Astrocyte (in vitro differentiated cells and primary cell): ENCODE measurements at regions not wholly inside any gene's neighbourhood (a gene's known extent, or its start where the extent isn't known, plus 50 kb on each side); places are given as distances from the start of the nearest gene placed in this dataset.

Source experiments
- DNase-seq: peaks from one replicate; pipeline ENCODE4 v3.0.0-alpha.2; 2010; ENCODE audit warnings: low read depth
- FAIRE-seq: peaks from 2 replicates; lab custom pipeline; 2011; peaks lifted over from hg19 to GRCh38; lab: Jason Lieb, UNC
- H2AFZ ChIP-seq: 2 replicates; pipeline ENCODE4 v1.6.0; 2012; ENCODE audit warnings: low read depth, low read length, inconsistent platforms
- H3K27ac ChIP-seq: 2 replicates; pipeline ENCODE4 v1.5.1; 2011; ENCODE audit warnings: low read depth, low read length, inconsistent platforms
- H3K27me3 ChIP-seq: 2 replicates; pipeline ENCODE4 v1.6.0; 2011; ENCODE audit warnings: low read length, inconsistent platforms; ENCODE audit not compliant: insufficient read depth
- H3K36me3 ChIP-seq: 2 replicates; pipeline ENCODE4 v1.5.1; 2011; ENCODE audit warnings: low read length, inconsistent platforms; ENCODE audit not compliant: insufficient read depth
- H3K4me1 ChIP-seq: 2 replicates; pipeline ENCODE4 v1.5.1; 2011; ENCODE audit warnings: low read length, inconsistent platforms; ENCODE audit not compliant: insufficient read depth
- H3K4me2 ChIP-seq: 2 replicates; pipeline ENCODE4 v1.6.0; 2012; ENCODE audit warnings: low read length, inconsistent platforms
- H3K4me3 ChIP-seq: 2 replicates; pipeline ENCODE4 v1.5.1; 2011; ENCODE audit warnings: low read depth, mild to moderate bottlenecking, low read length, inconsistent platforms; ENCODE audit not compliant: insufficient read depth
- H3K79me2 ChIP-seq: 2 replicates; pipeline ENCODE4 v1.6.0; 2012; ENCODE audit warnings: mild to moderate bottlenecking, low read length, inconsistent platforms; ENCODE audit not compliant: insufficient read depth
- H3K9ac ChIP-seq: 2 replicates; pipeline ENCODE4 v1.6.0; 2012; ENCODE audit warnings: mild to moderate bottlenecking, low read length, inconsistent platforms
- H3K9me3 ChIP-seq: 2 replicates; pipeline ENCODE4 v1.5.1; 2012; ENCODE audit warnings: low read depth, mild to moderate bottlenecking, low read length, inconsistent platforms; ENCODE audit not compliant: insufficient read depth
- H4K20me1 ChIP-seq: 2 replicates; pipeline ENCODE4 v1.6.0; 2012; ENCODE audit warnings: low read length, inconsistent platforms; ENCODE audit not compliant: insufficient read depth
- H3K27ac Mint-ChIP-seq: one replicate; pipeline ENCODE4 v1.8.0; 2021; ENCODE audit warnings: mild to moderate bottlenecking, mixed read lengths; ENCODE audit not compliant: unreplicated experiment
- H3K27me3 Mint-ChIP-seq: one replicate; pipeline ENCODE4 v1.8.0; 2021; ENCODE audit warnings: low read depth, mixed read lengths; ENCODE audit not compliant: unreplicated experiment
- H3K36me3 Mint-ChIP-seq: one replicate; pipeline ENCODE4 v1.8.0; 2021; ENCODE audit warnings: low read depth, mixed read lengths; ENCODE audit not compliant: unreplicated experiment
- H3K4me1 Mint-ChIP-seq: one replicate; pipeline ENCODE4 v1.8.0; 2021; ENCODE audit warnings: low read depth, mixed read lengths; ENCODE audit not compliant: unreplicated experiment
- H3K4me3 Mint-ChIP-seq: one replicate; pipeline ENCODE4 v1.8.0; 2021; ENCODE audit warnings: mild to moderate bottlenecking, moderate library complexity, mixed read lengths; ENCODE audit not compliant: unreplicated experiment
- H3K9me3 Mint-ChIP-seq: one replicate; pipeline ENCODE4 v1.8.0; 2021; ENCODE audit warnings: mild to moderate bottlenecking, mixed read lengths; ENCODE audit not compliant: unreplicated experiment
- CTCF ChIP-seq: IDR thresholded peaks from 2 replicates; pipeline ENCODE4 v1.5.1; 2011; ENCODE audit warnings: low read depth, mild to moderate bottlenecking, inconsistent platforms, low read length, moderate library complexity; ENCODE audit not compliant: insufficient read depth
- EZH2 ChIP-seq: IDR thresholded peaks from 2 replicates; pipeline ENCODE4 v1.6.1; 2012; ENCODE audit warnings: mild to moderate bottlenecking, low read length, inconsistent platforms; ENCODE audit not compliant: insufficient read depth

DNA sequence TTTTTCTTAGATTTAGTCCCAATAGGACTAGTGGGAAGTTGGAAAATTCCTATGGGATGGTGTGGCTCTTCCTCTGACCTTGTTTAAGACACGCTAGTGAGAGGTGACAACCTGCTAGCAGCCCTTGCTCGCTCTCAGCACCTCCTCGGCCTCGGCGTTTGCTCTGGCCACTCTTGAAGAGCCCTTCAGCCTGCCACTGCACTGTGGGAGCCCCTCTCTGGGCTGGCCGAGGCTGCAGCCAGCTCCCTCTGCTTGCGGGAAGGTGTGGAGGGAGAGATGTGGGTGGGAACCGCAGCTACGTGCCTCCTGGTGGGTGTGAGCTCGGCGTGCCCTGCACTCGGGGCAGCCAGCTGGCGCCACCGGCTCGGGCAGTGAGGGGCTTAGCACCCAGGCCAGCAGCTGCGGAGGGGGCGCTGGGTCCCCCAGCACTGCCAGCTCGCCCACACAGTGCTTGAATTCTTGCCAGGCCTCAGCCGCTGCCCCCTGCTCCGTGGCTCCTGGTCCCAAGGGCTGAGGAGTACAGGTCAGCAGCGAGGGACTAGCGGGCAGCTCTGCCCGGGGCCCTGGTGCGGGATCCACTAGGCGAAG lies 254.5 kb upstream of the ANKRD55 start:
- Mint-ChIP-seq H3K9me3 (peaks cover 4% of the 10 kb centered on the region), H3K4me1 (peaks cover 7% of the 10 kb centered on the region), H3K27ac (no peak overlapping the region), H3K27me3 (peaks cover 20% of the 10 kb centered on the region), H3K36me3 (peaks cover 3% of the 10 kb centered on the region), H3K4me3 (no peak overlapping the region)
- no peaks in the 10 kb centered on the region for H3K27me3 ChIP-seq
- no peaks in the 10 kb centered on the region for H3K9me3 ChIP-seq
- TF ChIP-seq EZH2 (no peak), CTCF (no peak)
- H3K4me1 ChIP-seq: no peaks in the 10 kb centered on the region
- no peak overlapping the region for H3K27ac ChIP-seq
- DNase-seq (no peak), FAIRE-seq (no peak)
- H3K4me2 ChIP-seq: no peak overlapping the region
- no peaks in the 10 kb centered on the region for H4K20me1 ChIP-seq
- H3K9ac ChIP-seq: no peak overlapping the region
- no peak overlapping the region for H2AFZ ChIP-seq
- H3K4me3 ChIP-seq: no peak overlapping the region
- no peaks in the 10 kb centered on the region for H3K79me2 ChIP-seq
- no peaks in the 10 kb centered on the region for H3K36me3 ChIP-seq

- Histone ChIP-seq H3K27ac (no peak overlapping the region), H3K4me2 (no peak overlapping the region), H4K20me1 (no peaks in the 10 kb centered on the region), H3K9ac (no peak overlapping the region), H3K36me3 (no peaks in the 10 kb centered on the region), H3K4me3 (no peak overlapping the region), H3K27me3 (no peaks in the 10 kb centered on the region), H3K4me1 (peaks cover 11% of the 10 kb centered on the region), H3K9me3 (no peaks in the 10 kb centered on the region), H2AFZ (no peak overlapping the region), H3K79me2 (no peaks in the 10 kb centered on the region)
- TF ChIP-seq CTCF (no peak), EZH2 (no peak)
- peaks cover 7% of the 10 kb centered on the region for H3K4me1 Mint-ChIP-seq
- no peak for FAIRE-seq
- no peak for DNase-seq
- peaks cover 18% of the 10 kb centered on the region for H3K27me3 Mint-ChIP-seq
- peak overlapping the region; percentile 83 for H3K4me3 Mint-ChIP-seq
- H3K9me3 Mint-ChIP-seq: peaks cover 4% of the 10 kb centered on the region
- no peak overlapping the region for H3K27ac Mint-ChIP-seq
- H3K36me3 Mint-ChIP-seq: peaks cover 3% of the 10 kb centered on the region
These were observed 249.2 kb upstream of the ANKRD55 start for GRCh38 chr5:56482363-56482762.
